Heart right ventricle (tissue), 16 donors: ENCODE measurements at regions not wholly inside any gene's neighbourhood (a gene's known extent, or its start where the extent isn't known, plus 50 kb on each side); places are given as distances from the start of the nearest gene placed in this dataset.
"Not testable (repeated sequence)": the region's sequence is repeated elsewhere in the genome, so short reads cannot be mapped to it uniquely, and the experiment has no call there.

ENCODE experiments used
- ATAC-seq, 8 donors: fragments of 200-7000 bp; cut with Tn5 transposase; one replicate each; pipeline ENCODE4 v1.9.1; 2020; ENCODE audit warnings: mild to moderate bottlenecking in 8 of 8, moderate library complexity in 8 of 8, moderate number of reproducible peaks in 1 of 8
- DNase-seq, 2 donors: peaks; one replicate each; pipeline ENCODE4 v3.0.0-alpha.2; 2020
- H3K27ac ChIP-seq, 10 donors: fragments of 200-600 bp; sonication (generic) in 2 of 10; one replicate each; pipeline versions ENCODE4 v1.5.0 to v1.8.0; 2020 to 2022; ENCODE audit warnings: mild to moderate bottlenecking in 3 of 10
- H3K27me3 ChIP-seq, 7 donors: fragments of 200-600 bp; one replicate each; pipeline ENCODE4 v1.8.0; 2021 to 2022; ENCODE audit warnings: mild to moderate bottlenecking in 2 of 7
- H3K36me3 ChIP-seq, 9 donors: fragments of 200-600 bp; sonication (generic) in 1 of 9; one replicate each; pipeline versions ENCODE4 v1.5.0 to v1.8.0; 2020 to 2022; ENCODE audit warnings: mild to moderate bottlenecking in 2 of 9
- H3K4me1 ChIP-seq, 9 donors: fragments of 200-600 bp; sonication (generic) in 1 of 9; one replicate each; pipeline versions ENCODE4 v1.5.0 to v1.8.0; 2020 to 2022; ENCODE audit warnings: mild to moderate bottlenecking in 4 of 9
- H3K4me3 ChIP-seq, 10 donors: fragments of 200-600 bp; sonication (generic) in 2 of 10; one replicate each; pipeline versions ENCODE4 v1.5.0 to v1.8.0; 2020 to 2022; ENCODE audit warnings: mild to moderate bottlenecking in 7 of 10, moderate library complexity in 2 of 10
- H3K9me3 ChIP-seq, 11 donors: fragments of 200-600 bp in 10 of 11; sonication (generic) in 2 of 11; one replicate each; pipeline versions ENCODE4 v1.5.0 to v1.8.0; 2013 to 2022; ENCODE audit warnings: mild to moderate bottlenecking in 2 of 11, control low read depth in 1 of 11, moderate library complexity in 1 of 11
- WGBS, 2 donors: extraction: QIAGEN DNeasy Blood & Tissue Kit; methylation state at CpG; one replicate each; pipeline ENCODE4 v1.1.7; 2013; ENCODE audit warnings: inconsistent platforms in 1 of 2; 5-methylcytosine and 5-hydroxymethylcytosine counted together
- intact Hi-C, 10 donors: fragments of 100-400 bp; cut with DNase I; formaldehyde crosslinking; loops; one replicate each; pipeline versions ENCODE4 v1.11.1 to v1.14.2; 2022
- TF ChIP-seq, protein P1 (sequence below), 9 donors: fragments of 200-600 bp; sonication (generic) in 2 of 9; IDR thresholded peaks; one replicate each; pipeline versions ENCODE4 v1.5.0 to v1.8.0; 2021 to 2022; ENCODE audit warnings: antibody characterized with exemption in 9 of 9, mild to moderate bottlenecking in 5 of 9, moderate library complexity in 1 of 9
- donor health status: Arrhythmogenic right ventricular cardiomyopathy.
- donor health status: ischemic (EF 13 %, LVEDD 7.1; RV severe dilation, severe dysfunction).
- donor health status: healthy with polysubstance abuse.
- donor health status: DM: no; HTN: yes; CAD: no.
- donor health status: DM: no; HTN: no; CAD: no.
- donor health status: ischemic (EF 25% LVEDD 6.9; RV normal size, moderate dysfunction).
- donor health status: ischemic (EF 25% LVEDD 5.7; RV mildly dilated, moderate dysfunction).
- donor health status: healthy.
- donor health status: DM: yes; HTN: yes; CAD: no.
- donor health status: Ischemic cardiomyopathy.
- donor health status: ischemic (EF 35%, LVEDD 5.7; RV mildly dilated, moderate dysfunction).
- donor health status: nonischemic (EF 11% LVEDD 7.7; RV severe dilation, severe dysfunction).
- donor health status: DM: yes; HTN: yes; CAD: no.
- donor health status: PGD.
- donor health status: ischemic (EF 29% LVEDD 5.4; RV normal size, mild dysfunction).
- donor health status: nonischemic (EF 23%, LVEDD 6.1; RV moderate dilation, normal function).

DNA sequence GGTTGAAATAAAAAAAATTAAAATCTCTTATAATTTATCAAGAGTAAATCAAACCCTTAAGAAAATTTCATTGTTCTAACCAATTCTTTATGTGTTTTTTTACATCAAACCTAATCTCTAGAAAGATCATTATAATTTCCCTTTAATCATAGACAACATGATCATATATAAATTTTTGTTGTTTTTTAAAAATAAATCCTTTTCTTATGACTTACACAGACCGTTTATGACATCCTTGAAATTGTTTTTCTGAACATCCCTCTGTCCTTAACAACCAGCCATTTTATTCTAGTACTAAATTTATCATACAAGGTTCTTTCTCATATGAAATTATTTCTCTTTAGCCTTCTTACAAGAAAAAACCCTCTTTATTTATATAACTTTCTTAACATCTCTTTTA is 62.7 kb upstream of the GABRE start:
- Histone ChIP-seq H3K36me3 (no peaks in the 10 kb centered on the region), H3K9me3 (peaks cover 0 to 33% (median 7%) of the 10 kb centered on the region in 11 donors), H3K4me3 (no peak overlapping the region), H3K4me1 (no peaks in the 10 kb centered on the region), H3K27ac (no peak overlapping the region), H3K27me3 (no peaks in the 10 kb centered on the region)
- ATAC-seq, result no peak
- no peak for DNase-seq
- intact Hi-C loops, result no loop called here
- WGBS, 2 donors, result 48 to 62% methylated on average over 1 of the region's 1 CpG
- TF ChIP-seq, protein P1, sequence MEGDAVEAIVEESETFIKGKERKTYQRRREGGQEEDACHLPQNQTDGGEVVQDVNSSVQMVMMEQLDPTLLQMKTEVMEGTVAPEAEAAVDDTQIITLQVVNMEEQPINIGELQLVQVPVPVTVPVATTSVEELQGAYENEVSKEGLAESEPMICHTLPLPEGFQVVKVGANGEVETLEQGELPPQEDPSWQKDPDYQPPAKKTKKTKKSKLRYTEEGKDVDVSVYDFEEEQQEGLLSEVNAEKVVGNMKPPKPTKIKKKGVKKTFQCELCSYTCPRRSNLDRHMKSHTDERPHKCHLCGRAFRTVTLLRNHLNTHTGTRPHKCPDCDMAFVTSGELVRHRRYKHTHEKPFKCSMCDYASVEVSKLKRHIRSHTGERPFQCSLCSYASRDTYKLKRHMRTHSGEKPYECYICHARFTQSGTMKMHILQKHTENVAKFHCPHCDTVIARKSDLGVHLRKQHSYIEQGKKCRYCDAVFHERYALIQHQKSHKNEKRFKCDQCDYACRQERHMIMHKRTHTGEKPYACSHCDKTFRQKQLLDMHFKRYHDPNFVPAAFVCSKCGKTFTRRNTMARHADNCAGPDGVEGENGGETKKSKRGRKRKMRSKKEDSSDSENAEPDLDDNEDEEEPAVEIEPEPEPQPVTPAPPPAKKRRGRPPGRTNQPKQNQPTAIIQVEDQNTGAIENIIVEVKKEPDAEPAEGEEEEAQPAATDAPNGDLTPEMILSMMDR (IDR thresholded peaks at IDR 0.05), result no peak

DNA sequence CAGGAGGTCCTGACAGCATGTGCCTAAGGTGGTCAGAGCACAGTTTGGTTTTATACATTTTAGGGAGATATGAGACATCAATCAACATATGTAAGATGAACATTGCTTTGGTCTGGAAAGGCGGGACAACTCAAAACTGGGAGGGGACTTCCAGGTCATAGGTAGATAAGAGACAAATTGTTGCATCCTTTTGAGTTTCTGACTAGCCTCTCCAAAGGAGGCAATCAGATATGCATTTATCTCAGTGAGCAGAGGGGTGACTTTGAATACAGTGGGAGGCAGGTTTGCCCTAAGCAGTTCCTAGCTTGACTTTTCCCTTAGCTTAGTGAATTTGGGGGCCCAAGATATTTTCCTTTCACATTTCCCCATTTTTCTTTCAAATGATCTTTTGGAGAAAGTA is 56.9 kb upstream of the GABRE start:
- H3K4me1 ChIP-seq, H3K36me3 ChIP-seq, H3K27me3 ChIP-seq, H3K9me3 ChIP-seq, DNase-seq, intact Hi-C loops, H3K27ac ChIP-seq, ATAC-seq, H3K4me3 ChIP-seq: not testable (repeated sequence)
- 71 to 72% methylated on average over 1 of the region's 1 CpG for WGBS, 2 donors

DNA sequence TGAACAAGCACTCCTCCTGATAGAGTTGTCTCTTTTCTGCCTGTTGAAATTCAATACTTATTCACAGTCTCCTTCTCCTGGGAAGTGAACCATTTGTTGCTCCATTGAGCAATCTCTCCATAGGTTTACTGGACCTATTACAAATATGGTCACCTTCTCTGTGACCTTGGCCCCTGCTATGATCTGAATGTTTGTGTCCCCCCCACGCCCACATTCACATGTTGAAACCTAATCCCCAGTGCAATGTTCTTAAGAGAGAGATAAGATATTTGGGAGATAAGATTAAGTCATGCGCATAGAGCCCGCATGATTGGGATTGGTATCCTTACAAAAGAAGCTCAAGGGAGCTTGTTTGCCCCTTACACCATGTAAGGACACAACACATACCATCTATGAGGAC is 54.1 kb upstream of the GABRE start:
- no peaks in the 10 kb centered on the region for H3K36me3 ChIP-seq
- no peaks in the 10 kb centered on the region for H3K4me1 ChIP-seq
- intact Hi-C loops, result no loop called here
- H3K9me3 ChIP-seq, result no peaks in the 10 kb centered on the region
- 78 to 85% methylated on average over 3 of the region's 3 CpGs for WGBS, 2 donors
- TF ChIP-seq, protein P1 (IDR thresholded peaks at IDR 0.05), result no peak
- ATAC-seq, result no peak
- no peak overlapping the region for H3K27ac ChIP-seq
- H3K4me3 ChIP-seq, result no peak overlapping the region
- no peaks in the 10 kb centered on the region for H3K27me3 ChIP-seq
- no peak for DNase-seq

DNA sequence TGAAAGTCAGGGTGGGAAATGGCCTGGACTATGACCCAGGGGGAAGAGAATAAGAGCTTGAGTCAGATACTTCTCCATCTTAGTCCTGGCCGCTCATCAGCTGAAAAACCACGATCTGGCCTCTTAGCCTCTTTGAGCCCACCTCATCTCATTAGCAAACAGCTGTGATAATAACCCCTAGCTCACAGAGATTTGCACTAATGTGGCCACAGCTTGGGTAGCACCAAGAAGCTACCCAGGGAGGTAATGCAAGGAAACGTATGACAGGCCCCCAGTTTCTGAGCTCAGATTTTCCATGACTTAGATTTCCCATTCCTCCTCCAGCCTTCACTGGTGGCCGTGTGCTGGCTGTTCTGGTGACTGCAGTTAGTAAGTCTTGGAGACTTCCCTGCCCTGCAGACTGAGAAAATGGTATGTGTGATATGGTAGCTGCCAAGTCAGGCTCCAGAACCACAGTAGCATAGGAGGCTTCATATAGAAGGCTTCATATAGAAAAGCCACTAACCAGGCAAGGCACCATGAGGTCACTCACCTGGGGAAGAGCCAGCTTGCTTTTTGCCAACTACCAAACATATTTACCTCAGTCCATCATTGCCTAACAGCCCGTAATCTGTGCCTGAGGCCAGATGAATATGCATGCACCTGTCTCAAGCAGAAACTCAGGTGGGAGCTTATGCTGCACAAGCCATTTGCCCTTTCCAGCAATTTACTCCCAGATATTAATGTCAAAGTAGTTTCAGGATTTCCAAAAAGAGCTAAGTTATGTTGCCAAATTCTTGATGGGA is 51.4 kb upstream of the GABRE start:
- Histone ChIP-seq H3K9me3 (no peaks in the 10 kb centered on the region), H3K27ac (no peak overlapping the region), H3K4me1 (no peaks in the 10 kb centered on the region), H3K27me3 (no peaks in the 10 kb centered on the region), H3K36me3 (no peaks in the 10 kb centered on the region), H3K4me3 (no peak overlapping the region)
- intact Hi-C loops, result no loop called here
- TF ChIP-seq, protein P1 (IDR thresholded peaks at IDR 0.05), result no peak
- whole genome bisulfite sequencing, 2 donors, result 76 to 81% methylated on average over 5 of the region's 5 CpGs
- DNase-seq (no peak), ATAC-seq (no peak)

DNA sequence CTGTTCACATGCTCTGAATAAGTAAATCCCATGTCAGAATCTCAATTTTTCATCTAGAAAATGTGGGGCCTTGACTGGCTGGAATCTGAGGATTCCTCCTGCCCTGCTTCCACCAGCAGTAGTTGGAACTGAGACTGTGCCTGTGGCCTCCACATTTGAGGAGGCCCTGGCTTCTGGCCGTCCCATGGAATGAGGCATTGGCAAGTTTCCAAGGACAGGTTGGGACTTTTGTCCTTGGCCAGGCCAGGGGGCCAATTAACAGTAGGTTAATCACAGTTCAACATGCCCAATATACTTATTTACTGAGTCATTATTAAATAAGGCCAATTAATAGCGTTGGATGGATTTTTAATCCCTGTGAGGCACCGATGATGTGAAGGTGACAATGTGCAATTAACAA is 50.2 kb upstream of the GABRE start:
- Histone ChIP-seq H3K4me1 (no peaks in the 10 kb centered on the region), H3K36me3 (no peaks in the 10 kb centered on the region), H3K4me3 (no peak overlapping the region), H3K9me3 (no peaks in the 10 kb centered on the region), H3K27ac (no peak overlapping the region), H3K27me3 (no peaks in the 10 kb centered on the region)
- 62 to 81% methylated on average over 3 of the region's 3 CpGs for WGBS, 2 donors
- ATAC-seq (no peak), DNase-seq (no peak)
- TF ChIP-seq, protein P1 (IDR thresholded peaks at IDR 0.05), result no peak
- intact Hi-C loops, result no loop called here
